ENCODE measurements at regions not wholly inside any gene's neighbourhood (a gene's known extent, or its start where the extent isn't known, plus 50 kb on each side); places are given as distances from the start of the nearest gene placed in this dataset.
"Not testable (repeated sequence)": the region's sequence is repeated elsewhere in the genome, so short reads cannot be mapped to it uniquely, and the experiment has no call there.

- no peak for DNase-seq
Measured at GRCh38 chr20:4332121-4332860, 83.2 kb upstream of the ADRA1D start.

DNA sequence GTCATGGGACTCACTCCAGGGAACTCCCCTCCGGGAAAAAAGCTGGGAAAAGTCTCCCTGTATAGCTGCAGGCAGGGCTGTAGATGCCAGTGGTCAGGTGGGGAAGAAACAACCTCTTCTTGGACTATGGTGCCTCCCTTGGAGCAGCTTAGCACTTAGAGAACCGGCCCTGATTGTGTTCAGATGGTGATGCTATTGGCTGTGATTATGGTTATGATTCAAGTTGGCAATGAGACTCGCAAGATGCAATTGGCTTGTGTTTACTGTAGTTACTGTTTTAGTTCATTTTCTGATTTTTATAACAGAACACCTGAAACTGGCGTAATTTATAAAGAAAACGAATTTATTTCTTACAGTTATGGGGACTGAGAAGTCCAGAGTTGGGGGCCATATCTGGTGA, 80.9 kb upstream of the ADRA1D start:
- DNase-seq, result no peak

- DNase-seq, result no peak
Measured at GRCh38 chr20:4329232-4329631, 80.1 kb upstream of the ADRA1D start.

DNA sequence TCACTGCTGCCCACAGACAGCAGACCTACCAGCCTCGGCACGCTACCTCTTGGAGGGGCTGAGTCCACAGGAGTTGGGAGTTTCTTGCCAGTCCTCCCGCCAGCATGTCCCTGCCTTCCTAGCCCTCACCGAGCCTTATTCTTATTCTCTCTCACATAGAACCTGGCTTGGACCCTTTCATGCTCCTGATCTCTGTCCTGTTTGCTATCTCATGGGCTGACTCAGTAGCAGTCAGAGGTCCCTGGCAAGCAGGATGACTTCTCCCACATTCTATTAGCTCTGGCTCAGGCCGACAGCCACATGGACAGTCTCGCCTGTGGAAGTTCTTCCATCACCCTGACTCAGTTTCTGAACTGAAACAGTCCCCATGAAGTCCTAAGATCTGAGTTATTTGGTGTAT, 79.5 kb upstream of the ADRA1D start:
- no peak for DNase-seq

DNA sequence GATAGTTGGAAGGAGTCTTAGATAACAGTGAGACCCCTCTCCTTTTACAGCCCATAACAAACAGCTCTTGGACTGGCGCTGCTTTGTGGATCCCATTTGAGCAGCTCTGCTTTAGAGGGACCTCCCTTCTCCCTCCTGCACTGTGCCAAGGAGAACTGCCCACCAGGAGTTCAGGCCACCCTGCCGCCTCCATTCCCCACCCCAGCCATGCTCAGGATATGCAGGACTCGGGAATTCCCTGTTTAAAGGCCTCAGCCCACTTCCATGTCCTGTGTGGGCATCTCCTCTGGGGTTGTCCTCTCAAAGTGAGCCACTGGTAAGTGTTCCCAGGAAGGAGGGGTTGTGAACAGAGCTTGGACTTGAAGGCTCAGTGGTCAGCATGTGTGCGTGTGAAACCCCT, 78.9 kb upstream of the ADRA1D start:
- DNase-seq, result no peak

DNA sequence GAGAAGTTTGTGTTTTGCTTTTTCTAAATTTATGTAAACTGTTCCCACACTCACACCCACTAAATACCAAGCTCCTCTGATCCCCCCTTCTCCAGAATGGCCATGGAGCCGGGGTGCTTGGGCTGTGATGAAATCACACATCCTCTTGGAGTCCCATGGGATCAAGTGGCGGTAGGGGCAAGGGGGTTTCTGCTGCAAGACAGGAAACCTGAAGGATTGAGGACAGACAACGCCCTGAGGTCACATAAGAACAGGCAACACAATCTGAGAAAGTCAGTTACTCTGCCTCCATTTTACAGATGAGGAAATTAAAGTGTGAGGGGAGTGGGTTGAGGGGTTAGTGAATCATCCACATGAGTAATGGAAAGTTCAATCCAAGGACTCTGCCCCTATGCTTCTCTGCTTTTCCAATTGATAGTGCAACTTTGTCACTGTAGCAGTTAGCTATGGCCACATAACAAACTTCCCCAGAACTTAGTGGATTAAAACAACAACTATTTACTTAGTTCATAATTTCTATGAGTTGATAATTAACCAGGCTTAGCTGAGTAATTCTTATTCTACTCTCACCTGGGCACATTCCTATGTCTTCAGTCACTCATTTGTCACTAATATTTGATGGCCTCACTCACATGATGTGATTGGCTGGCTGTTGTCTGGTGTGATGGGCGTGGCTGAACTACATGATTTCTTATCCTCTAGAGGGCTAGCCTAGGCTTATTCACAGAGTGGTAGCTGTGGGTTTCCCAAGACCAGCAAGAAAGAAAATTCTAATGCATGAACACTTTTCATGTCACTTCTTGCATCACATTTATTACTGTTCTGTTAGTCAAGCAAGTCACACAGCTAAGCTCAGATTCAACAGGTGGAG, 77.3 kb upstream of the ADRA1D start:
- no peak for DNase-seq

GRCh38 chr20:4325548-4326187, 76.6 kb upstream of the ADRA1D start:
- DNase-seq, result no peak

GRCh38 chr20:4324611-4325243, 75.6 kb upstream of the ADRA1D start:
- no peak for DNase-seq

DNA sequence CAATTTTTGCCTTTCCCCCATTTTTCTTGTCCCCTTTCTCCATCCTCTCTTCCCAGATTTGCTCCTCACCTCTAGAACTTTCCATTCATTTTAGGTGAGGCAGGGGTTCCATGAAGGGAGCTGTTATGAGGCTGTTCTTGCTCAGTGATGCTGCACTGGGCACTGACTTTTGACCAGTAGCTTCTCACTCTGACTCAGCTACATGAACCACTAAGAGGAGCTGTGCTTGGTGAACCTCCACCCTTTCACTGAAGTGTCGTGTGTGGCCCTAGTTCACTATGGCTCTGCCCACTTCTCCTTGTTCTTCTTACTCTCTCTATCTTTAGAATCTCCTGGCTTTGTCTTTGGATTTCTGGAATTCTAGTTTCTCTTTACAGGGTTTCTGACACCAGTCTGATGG, 73.4 kb upstream of the ADRA1D start:
- DNase-seq, result no peak

DNA sequence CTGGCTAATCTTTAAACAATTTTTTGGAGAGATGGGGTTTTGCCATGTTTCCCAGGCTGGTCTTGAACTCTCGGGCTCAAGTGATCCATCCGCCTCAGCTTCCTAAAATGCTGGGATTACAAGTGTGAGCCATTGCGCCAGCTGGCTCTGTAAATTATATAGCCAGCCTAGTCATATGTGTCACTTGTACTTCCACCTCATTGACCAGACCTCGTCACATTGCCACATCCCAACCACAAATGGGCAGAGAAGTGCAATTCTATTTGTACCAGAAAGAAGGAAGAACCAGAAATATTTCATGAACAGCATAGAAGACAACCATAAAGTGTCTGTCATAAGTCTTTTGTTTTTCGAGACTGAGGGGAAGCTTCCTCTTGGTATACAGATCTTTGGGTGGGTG, 71.2 kb upstream of the ADRA1D start:
- no peak for DNase-seq

- no peak for DNase-seq
Measured at GRCh38 chr20:4318891-4319290, 69.8 kb upstream of the ADRA1D start.

GRCh38 chr20:4310616-4311015, 61.5 kb upstream of the ADRA1D start:
- DNase-seq, result not testable (repeated sequence)

GRCh38 chr20:4306206-4306605, 57.1 kb upstream of the ADRA1D start:
- DNase-seq, result no peak

- no peak for DNase-seq
Measured at GRCh38 chr20:4305091-4305490, 56.0 kb upstream of the ADRA1D start.

DNA sequence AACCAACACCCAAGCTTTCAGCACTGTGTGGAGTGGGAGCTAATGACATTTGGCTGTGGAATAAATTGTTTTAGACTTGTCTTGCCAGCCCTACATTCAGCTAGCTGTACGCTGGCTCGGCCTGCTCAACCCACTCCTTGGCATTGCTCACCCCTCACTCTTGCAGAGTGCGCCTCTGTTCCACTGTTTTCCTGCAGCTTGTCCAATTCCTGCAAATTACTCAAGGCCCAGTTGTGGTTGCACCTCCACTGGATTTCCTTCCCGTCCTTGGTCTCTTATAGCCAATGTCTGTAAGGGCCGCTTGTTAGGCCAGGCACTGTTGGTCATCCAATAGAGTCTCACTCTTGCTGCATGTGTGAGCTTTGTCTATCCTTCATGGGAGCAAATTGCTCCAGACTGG, 55.5 kb upstream of the ADRA1D start:
- DNase-seq, result no peak

GRCh38 chr20:4303136-4303535, 54.0 kb upstream of the ADRA1D start:
- no peak for DNase-seq

DNA sequence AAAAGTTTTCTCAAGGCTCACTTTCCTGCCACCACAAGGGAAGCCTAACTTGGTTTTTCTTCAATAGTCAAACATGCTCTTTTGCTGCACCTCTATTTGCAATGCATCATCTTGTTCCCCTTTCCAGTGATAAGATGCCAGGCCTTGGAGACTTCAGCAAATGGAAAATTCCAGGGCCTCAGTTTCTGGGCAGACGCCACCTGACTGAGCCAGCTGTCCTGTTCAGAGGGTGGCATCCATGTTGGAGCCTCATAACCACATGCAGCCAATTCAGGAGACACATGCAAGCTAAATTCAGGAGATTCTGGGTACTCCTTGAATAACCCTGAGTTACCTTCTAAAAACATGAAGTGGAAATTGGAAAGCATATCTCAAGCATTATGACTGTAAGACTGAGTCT, 51.8 kb upstream of the ADRA1D start:
- no peak for DNase-seq

- no peak for DNase-seq
Measured at GRCh38 chr20:4300401-4300800, 51.3 kb upstream of the ADRA1D start.

DNA sequence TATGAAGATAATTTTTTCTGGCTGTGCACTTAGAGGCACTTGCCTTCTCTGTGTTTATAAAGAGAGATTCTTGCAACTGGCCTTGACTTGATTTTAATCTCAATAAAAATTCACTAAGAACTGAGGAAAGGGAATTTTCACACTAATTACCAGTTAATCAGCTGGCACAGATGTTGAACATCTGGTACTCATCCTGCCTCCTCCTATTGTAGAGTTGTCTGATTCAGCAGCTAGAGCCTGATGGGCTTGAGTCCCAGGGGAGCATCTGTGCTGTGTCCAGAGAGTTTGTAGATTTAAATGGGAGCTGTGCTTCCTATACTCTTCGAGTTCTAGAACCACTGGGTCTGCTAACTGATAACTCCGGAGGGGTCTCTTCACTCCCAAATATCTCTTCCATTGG, 50.7 kb upstream of the ADRA1D start:
- DNase-seq, result no peak

- DNase-seq, result no peak
Measured at GRCh38 chr20:4299216-4299615, 50.1 kb upstream of the ADRA1D start.

All from activated T-cell treated with anti-CD3 and anti-CD28 coated beads, Interleukin-2, amount 50 U/mL, for 48 hours (primary cell).